H9 (cell line): ENCODE measurements at regions not wholly inside any gene's neighbourhood (a gene's known extent, or its start where the extent isn't known, plus 50 kb on each side); places are given as distances from the start of the nearest gene placed in this dataset.

ENCODE experiments used
- DNase-seq: peaks from one replicate; pipeline ENCODE4 v3.0.0-alpha.2; 2017
- H2AFZ ChIP-seq: one replicate; pipeline ENCODE4 v1.6.1; 2013; ENCODE audit warnings: mild to moderate bottlenecking, low read length, control low read depth, moderate library complexity
- H2AK5ac ChIP-seq: 2 replicates; pipeline ENCODE4 v1.6.1; 2013; ENCODE audit warnings: low read length, control low read depth, mixed read lengths; ENCODE audit not compliant: insufficient read length
- H2BK120ac ChIP-seq: one replicate; pipeline ENCODE4 v1.6.1; 2013; ENCODE audit warnings: low read depth, mild to moderate bottlenecking, low read length, control low read depth, inconsistent platforms; ENCODE audit not compliant: poor library complexity, severe bottlenecking
- H2BK12ac ChIP-seq: 2 replicates; pipeline ENCODE4 v1.6.1; 2013; ENCODE audit warnings: low read length, control low read depth, mixed read lengths, low read depth; ENCODE audit not compliant: insufficient read length
- H2BK15ac ChIP-seq: 2 replicates; pipeline ENCODE4 v1.6.1; 2013; ENCODE audit warnings: low read depth, low read length, control low read depth
- H2BK20ac ChIP-seq: one replicate; pipeline ENCODE4 v1.6.1; 2013; ENCODE audit warnings: low read depth, mild to moderate bottlenecking, low read length, control low read depth, inconsistent platforms; ENCODE audit not compliant: poor library complexity, severe bottlenecking
- H2BK5ac ChIP-seq: 2 replicates; pipeline ENCODE4 v1.6.1; 2013; ENCODE audit warnings: low read length, control low read depth, mixed read lengths; ENCODE audit not compliant: insufficient read length
- H3K14ac ChIP-seq: 2 replicates; pipeline ENCODE4 v1.6.1; 2013; ENCODE audit warnings: low read length, control low read depth; ENCODE audit not compliant: insufficient read depth
- H3K18ac ChIP-seq: 2 replicates; pipeline ENCODE4 v1.6.1; 2013; ENCODE audit warnings: low read depth, mild to moderate bottlenecking, mixed read lengths, low read length, control low read depth; ENCODE audit not compliant: insufficient read length
- H3K23ac ChIP-seq: 2 replicates; pipeline ENCODE4 v1.6.1; 2013; ENCODE audit warnings: low read length, control low read depth, mixed read lengths, low read depth; ENCODE audit not compliant: insufficient read length
- H3K23me2 ChIP-seq: 2 replicates; pipeline ENCODE4 v1.6.1; 2013; ENCODE audit warnings: low read depth, mild to moderate bottlenecking, mixed read lengths, low read length, control low read depth; ENCODE audit not compliant: insufficient read length, poor library complexity, severe bottlenecking
- H3K27ac ChIP-seq: 2 replicates; pipeline ENCODE4 v1.5.1; 2013; ENCODE audit warnings: low read length, control low read depth, mixed read lengths, low read depth; ENCODE audit not compliant: insufficient read length
- H3K27me3 ChIP-seq: 2 replicates; pipeline ENCODE4 v1.6.1; 2013; ENCODE audit warnings: low read length, control low read depth, inconsistent platforms; ENCODE audit not compliant: insufficient read depth
- H3K4ac ChIP-seq: 2 replicates; pipeline ENCODE4 v1.6.1; 2013; ENCODE audit warnings: low read depth, mild to moderate bottlenecking, control low read depth, inconsistent platforms, low read length, moderate library complexity
- H3K4me1 ChIP-seq: 2 replicates; pipeline ENCODE4 v1.6.1; 2013; ENCODE audit warnings: low read length, control low read depth, inconsistent platforms; ENCODE audit not compliant: insufficient read depth
- H3K4me2 ChIP-seq: 2 replicates; pipeline ENCODE4 v1.6.1; 2013; ENCODE audit warnings: low read length, control low read depth, mixed read lengths; ENCODE audit not compliant: insufficient read length, insufficient read depth
- H3K56ac ChIP-seq: 2 replicates; pipeline ENCODE4 v1.6.1; 2013; ENCODE audit warnings: low read depth, mild to moderate bottlenecking, mixed read lengths, low read length, control low read depth; ENCODE audit not compliant: insufficient read length
- H3K79me1 ChIP-seq: 2 replicates; pipeline ENCODE4 v1.6.1; 2013; ENCODE audit warnings: low read depth, mild to moderate bottlenecking, moderate library complexity, low read length, control low read depth, inconsistent platforms; ENCODE audit not compliant: insufficient read depth, poor library complexity, severe bottlenecking
- H3K79me2 ChIP-seq: 2 replicates; pipeline ENCODE4 v1.6.1; 2013; ENCODE audit warnings: low read length, control low read depth, inconsistent platforms; ENCODE audit not compliant: insufficient read depth
- H3K9ac ChIP-seq: 2 replicates; pipeline ENCODE4 v1.6.1; 2013; ENCODE audit warnings: low read length, control low read depth, mixed read lengths; ENCODE audit not compliant: insufficient read length; ENCODE audit errors: extremely low read depth
- H3K9me3 ChIP-seq: one replicate; pipeline ENCODE4 v1.6.1; 2013; ENCODE audit warnings: low read depth, low read length, inconsistent platforms; ENCODE audit not compliant: control insufficient read depth
- H3T11ph ChIP-seq: one replicate; pipeline ENCODE4 v1.6.1; 2013; ENCODE audit warnings: mild to moderate bottlenecking, low read length, control low read depth, inconsistent platforms
- H4K20me1 ChIP-seq: one replicate; pipeline ENCODE4 v1.6.1; 2013; ENCODE audit not compliant: control insufficient read depth, insufficient read length, insufficient read depth
- H4K5ac ChIP-seq: 2 replicates; pipeline ENCODE4 v1.6.1; 2013; ENCODE audit warnings: low read depth, mild to moderate bottlenecking, mixed read lengths, low read length, control low read depth; ENCODE audit not compliant: insufficient read length
- H4K8ac ChIP-seq: replicated peaks from 2 replicates; pipeline ENCODE4 v1.6.1; 2013; ENCODE audit warnings: low read length, control low read depth, mixed read lengths, low read depth; ENCODE audit not compliant: insufficient read length
- H4K91ac ChIP-seq: 2 replicates; pipeline ENCODE4 v1.6.1; 2013; ENCODE audit warnings: low read depth, mild to moderate bottlenecking, moderate library complexity, mixed read lengths, low read length, control low read depth; ENCODE audit not compliant: insufficient read length
- H3K27ac Mint-ChIP-seq, 3 experiments: 2 replicates in 2 of 3; 3 replicates in 1 of 3; pipeline ENCODE4 v1.8.0; 2020 to 2021; ENCODE audit warnings: mixed read lengths in 3 of 3, mild to moderate bottlenecking in 1 of 3, moderate library complexity in 1 of 3
- H3K27me3 Mint-ChIP-seq: 2 replicates; pipeline ENCODE4 v1.8.0; 2021; ENCODE audit warnings: low read depth, mild to moderate bottlenecking, moderate library complexity, mixed read lengths
- H3K36me3 Mint-ChIP-seq, 3 experiments: 2 replicates in 2 of 3; 3 replicates in 1 of 3; pipeline ENCODE4 v1.8.0; 2020 to 2021; ENCODE audit warnings: low read depth in 3 of 3, mixed read lengths in 3 of 3; ENCODE audit not compliant: insufficient read depth in 1 of 3
- H3K4me1 Mint-ChIP-seq, 2 experiments: 2 replicates each; pipeline ENCODE4 v1.8.0; 2020; ENCODE audit warnings: mixed read lengths in 2 of 2
- H3K4me3 Mint-ChIP-seq, 2 experiments: 2 replicates in 1 of 2; 3 replicates in 1 of 2; pipeline ENCODE4 v1.8.0; 2020 to 2021; ENCODE audit warnings: mild to moderate bottlenecking in 2 of 2, mixed read lengths in 2 of 2, moderate library complexity in 1 of 2
- H3K9me3 Mint-ChIP-seq, 2 experiments: 2 replicates in 1 of 2; 3 replicates in 1 of 2; pipeline ENCODE4 v1.8.0; 2020; ENCODE audit warnings: mild to moderate bottlenecking in 2 of 2, mixed read lengths in 2 of 2, moderate library complexity in 1 of 2
- CTCF ChIP-seq: fragments of 200-600 bp; sonication (generic); conservative IDR thresholded peaks from 3 replicates; pipeline ENCODE4 v1.8.0; 2021; ENCODE audit warnings: antibody characterized with exemption, mild to moderate bottlenecking
- WGBS: extraction: QIAGEN DNeasy Blood & Tissue Kit; methylation state at CpG from one replicate; pipeline ENCODE4 v1.1.7; 2013; ENCODE audit warnings: missing lambda C conversion rate, low lambda C conversion rate, mixed read lengths; ENCODE audit not compliant: insufficient read length; ENCODE audit errors: extremely low coverage; 5-methylcytosine and 5-hydroxymethylcytosine counted together

- Histone ChIP-seq H3K79me2 (no peaks in the 10 kb centered on the region), H2BK120ac (no peak overlapping the region), H4K8ac (no peak overlapping the region), H3K23ac (no peak overlapping the region), H3K14ac (no peak overlapping the region), H4K20me1 (no peaks in the 10 kb centered on the region), H3K56ac (no peak overlapping the region), H3K4me2 (no peak overlapping the region), H3K27me3 (no peaks in the 10 kb centered on the region), H3K79me1 (no peaks in the 10 kb centered on the region), H3K23me2 (no peaks in the 10 kb centered on the region), H2BK20ac (no peak overlapping the region), H4K91ac (no peak overlapping the region), H3K9ac (no peak overlapping the region), H3K9me3 (no peaks in the 10 kb centered on the region), H4K5ac (no peak overlapping the region), H2AK5ac (no peak overlapping the region), H3K4me1 (peaks cover 2% of the 10 kb centered on the region; the same call in 1 of the 2 replicates), H2BK15ac (no peak overlapping the region), H2BK5ac (no peak overlapping the region), H3K27ac (no peak overlapping the region), H2AFZ (no peak overlapping the region), H2BK12ac (no peak overlapping the region), H3T11ph (no peak overlapping the region), H3K18ac (no peak overlapping the region), H3K4ac (no peak overlapping the region)
- Mint-ChIP-seq H3K27ac (no peak overlapping the region; a peak in 1 of 7 replicates), H3K4me1 (peaks cover 21 to 22% of the 10 kb centered on the region in 2 experiments), H3K4me3 (no peak overlapping the region), H3K27me3 (no peaks in the 10 kb centered on the region; the same call in 1 of the 2 replicates), H3K9me3 (no peaks in the 10 kb centered on the region), H3K36me3 (no peaks in the 10 kb centered on the region; a peak in 1 of 7 replicates)
- no peak for DNase-seq
- WGBS, result no CpG with 5 or more reads among the region's 14 CpGs
- TF ChIP-seq CTCF, result no peak
Observed at GRCh38 chr10:11682851-11683250, 59.3 kb upstream of the ECHDC3 start.
